ENCODE measurements at regions not wholly inside any gene's neighbourhood (a gene's known extent, or its start where the extent isn't known, plus 50 kb on each side); places are given as distances from the start of the nearest gene placed in this dataset.

DNA sequence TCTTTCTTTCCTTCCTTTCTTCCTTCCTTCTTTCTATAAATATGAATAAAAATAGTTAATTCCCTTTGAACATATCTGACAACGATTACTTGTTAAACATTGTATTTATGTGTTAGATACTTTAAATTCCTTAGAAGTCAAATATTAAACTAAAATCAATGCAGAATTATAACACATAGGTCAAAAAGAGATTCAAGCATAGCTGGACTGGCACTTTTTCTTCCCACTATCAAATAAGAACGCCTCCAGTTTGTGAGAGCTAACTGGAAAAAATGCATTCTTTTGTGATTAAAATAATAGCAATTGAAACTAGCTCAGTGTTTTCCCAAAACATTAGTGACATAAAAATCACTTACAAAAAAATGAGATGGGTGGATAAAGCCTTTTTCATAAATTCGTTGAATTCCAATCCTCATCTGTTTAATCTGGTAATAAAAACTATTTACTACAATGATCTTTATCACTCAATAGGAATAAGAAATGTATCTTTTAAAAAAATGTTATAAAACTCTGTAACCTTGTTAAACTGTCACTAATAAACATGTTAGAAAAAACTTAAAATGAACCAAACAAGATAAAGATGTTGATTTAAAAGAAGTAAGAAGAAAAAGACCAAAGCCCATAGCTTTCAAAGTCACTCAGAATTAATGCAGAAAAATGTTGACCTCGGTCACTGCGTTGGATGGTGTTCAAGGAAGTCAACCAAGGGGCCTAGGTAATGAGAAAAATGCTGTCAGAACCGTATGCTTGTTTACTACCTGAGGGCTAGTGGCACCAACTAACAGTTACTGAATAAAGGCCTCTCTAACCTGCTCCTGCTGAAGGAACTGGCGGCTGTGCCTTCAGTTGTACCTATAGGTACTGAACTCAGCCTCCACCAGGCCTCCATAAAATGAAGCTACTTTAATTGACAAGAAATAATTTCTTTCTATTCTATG, 1039.5 kb upstream of the SLC10A2 start:
- DNase-seq (ENCODE audit: low read depth in 2 of 2) = no peak

DNA sequence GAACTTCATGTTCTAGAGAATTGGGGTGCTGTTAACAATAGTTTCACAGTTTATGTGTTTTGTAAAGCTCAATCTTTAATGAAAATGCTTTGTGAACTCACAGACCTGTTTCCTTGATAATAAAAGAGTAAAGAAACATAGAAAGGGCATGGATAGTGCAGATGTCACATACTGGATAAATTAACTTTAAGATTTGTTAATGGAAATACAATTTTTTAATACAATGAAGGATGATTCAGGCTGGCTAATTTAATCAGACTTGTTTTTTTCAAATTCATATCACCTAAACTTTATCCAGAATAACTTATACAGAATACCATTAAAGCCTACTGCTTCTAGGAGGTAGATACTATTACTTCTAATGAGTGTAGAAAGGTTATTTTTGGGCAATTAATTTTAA, 1033.5 kb upstream of the SLC10A2 start:
- DNase-seq (ENCODE audit: low read depth in 2 of 2) = no peak

DNA sequence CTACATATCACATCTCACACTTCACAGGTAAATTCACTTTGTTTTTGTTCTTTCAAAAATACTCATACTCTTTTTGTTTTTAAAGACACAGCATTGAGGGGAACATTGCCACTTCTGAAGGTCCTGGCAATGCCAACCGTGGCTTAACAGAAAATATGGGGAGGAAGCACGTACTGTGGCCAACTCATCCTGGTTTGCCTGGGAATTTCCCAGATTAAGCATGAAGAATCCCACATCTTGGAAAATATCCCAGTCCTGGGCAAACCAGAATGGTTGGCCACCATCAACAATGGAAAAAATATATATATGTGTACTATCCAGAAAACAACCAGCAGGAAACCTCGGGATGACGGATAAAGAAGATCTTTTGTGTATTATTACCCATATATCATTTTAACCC, 1032.2 kb upstream of the SLC10A2 start:
- no peak for DNase-seq (ENCODE audit: low read depth in 2 of 2)

DNA sequence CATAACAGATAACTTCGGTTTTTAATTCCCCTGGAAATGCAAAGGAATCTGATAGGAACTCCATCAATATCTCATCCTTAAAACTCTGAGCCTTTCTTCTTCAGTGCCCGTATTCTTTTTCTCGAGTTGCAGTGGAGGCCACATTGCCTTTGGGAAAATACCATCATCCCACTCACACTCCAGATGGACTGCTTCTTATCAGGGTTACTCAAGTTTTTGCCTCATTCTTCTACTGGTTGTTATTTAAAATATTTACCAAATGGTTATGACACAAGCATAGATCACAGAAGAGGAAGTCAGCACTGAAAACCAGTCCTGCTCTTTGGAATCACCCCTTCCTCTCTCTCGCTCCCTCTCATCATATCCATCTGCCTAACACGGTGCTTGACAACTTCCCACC, 1020.5 kb upstream of the SLC10A2 start:
- no peak for DNase-seq (ENCODE audit: low read depth in 2 of 2)

DNA sequence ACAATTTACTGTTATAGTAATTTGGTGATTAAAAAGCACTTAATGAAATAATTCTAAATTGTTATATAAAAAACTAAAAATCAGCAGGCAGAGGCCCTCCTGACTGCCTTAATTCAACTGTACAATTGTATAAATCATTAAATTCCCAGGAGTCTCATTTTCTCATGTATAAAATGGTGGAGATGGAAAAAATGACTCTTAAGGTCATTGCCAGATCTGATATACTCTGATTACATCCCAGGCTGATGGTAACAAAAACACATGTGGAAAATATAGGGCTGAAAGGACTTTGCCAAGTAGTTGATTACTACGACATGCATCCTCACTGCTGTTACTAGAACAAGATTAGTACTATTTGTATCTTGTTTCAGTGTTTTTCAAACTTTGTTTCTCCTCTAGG, 1020.0 kb upstream of the SLC10A2 start:
- DNase-seq (ENCODE audit: low read depth in 2 of 2) = no peak

DNA sequence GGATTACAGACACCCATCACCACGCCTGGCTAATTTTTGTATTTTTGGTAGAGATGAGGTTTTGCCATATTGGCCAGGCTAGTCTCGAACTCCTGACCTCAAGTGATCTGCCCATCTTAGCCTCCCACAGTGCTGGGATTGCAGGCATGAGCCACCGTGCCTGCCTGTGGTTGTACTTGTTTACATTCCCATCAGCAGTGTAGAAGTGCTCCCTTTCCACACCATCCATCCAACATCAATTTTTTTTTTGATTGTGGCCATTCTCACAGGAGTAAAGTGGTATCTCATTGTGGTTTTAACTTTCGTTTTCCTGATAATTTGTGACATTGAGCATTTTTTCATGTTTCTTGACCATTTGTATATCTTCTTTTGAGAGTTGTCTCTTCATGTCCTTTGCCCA, 1019.4 kb upstream of the SLC10A2 start:
- DNase-seq (ENCODE audit: low read depth in 2 of 2) = no peak

DNA sequence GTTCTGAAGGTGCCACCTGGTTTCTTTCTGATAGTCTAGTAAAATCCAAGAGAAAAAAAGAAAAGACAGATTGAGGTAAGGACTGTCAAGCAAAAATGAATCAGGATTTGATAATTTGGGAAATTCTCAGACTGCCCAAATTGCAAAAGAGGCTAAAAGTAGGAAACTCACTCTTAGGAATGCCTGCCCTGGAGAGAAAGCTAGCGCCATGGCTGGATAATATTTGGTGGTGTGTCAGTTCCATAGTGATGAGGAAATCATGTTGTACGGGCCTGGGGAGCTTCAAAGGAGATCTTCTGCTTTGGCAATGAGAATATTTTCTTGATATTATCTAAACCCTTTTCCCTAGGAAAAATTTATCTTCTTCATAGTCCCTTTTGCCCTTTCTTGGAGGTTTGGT, 1008.1 kb upstream of the SLC10A2 start:
- DNase-seq (ENCODE audit: low read depth in 2 of 2) = no peak

DNA sequence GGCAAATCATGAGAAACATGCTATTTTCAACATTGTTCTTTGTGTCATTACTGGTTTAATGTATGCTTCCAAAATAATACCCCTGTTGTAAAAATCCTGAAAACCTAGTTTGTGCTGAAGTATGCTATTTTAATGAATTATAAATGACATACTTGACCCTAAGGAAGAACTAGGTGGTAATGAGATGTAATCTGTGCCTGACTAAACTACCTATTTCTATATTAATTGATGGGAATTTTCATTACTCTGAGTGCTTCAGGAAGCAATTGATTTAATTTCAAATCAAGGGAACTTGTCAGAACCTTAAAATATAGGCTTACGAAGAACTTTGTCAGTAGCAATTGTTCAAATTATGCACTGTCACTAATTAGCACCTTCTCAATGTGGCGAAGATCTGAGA, 1005.6 kb upstream of the SLC10A2 start:
- DNase-seq (ENCODE audit: low read depth in 2 of 2) = no peak

DNA sequence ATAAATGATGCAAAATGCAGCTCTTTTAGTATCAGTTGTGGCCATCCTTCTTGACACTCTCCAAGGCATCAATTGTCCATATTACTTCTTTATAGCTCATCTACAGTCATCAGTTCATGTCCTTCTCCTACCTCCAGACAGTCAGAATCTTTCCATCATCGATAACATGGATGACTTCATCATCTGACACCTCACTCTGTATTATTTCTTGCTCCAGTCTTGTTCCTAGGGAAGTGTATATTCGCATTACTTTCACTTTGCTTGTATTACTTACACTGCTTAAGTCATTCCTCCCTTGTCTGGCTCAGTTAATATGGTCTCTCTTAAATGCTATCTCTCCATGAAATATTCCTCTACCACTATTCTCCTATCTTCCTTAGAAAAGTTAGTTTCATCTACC, 999.1 kb upstream of the SLC10A2 start:
- DNase-seq (ENCODE audit: low read depth in 2 of 2) = no peak

DNA sequence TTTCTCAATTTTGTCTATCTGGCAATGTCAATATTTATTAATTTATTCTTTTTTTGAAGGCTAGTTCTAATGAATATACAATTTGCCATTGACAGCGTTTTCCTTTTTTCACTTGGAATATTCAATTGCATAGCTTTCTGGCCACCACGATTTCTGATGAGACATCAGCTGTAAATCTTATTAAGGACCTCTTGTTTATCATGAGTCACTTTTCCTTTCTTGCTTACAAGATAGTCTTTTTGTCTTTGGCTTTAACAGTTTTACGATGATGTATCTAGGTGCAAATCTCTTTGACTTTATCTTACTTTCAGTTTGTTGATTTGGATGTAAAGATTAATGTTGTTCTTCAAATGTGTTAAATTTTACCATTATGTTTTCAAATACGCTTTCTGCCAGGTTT, 991.6 kb upstream of the SLC10A2 start:
- no peak for DNase-seq (ENCODE audit: low read depth in 2 of 2)

DNA sequence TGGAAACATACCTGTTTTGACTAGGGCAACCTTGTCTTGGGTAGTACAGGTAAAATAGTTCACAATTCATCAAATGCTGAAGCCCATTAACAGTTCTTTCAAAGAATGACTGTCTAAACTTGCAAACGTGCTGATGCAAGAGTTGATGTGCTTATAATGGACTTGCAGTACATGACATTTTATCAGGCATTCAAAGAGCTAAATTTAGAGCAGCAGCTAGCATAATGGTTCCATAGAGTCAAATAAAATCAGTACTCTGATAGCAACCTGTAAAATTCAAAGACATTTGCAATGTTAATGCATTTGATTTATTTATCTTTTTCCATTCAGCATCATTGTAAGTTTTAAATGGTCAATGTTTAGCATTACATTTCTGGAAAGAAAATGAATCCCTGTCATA, 979.7 kb upstream of the SLC10A2 start:
- DNase-seq (ENCODE audit: low read depth in 2 of 2) = no peak

DNA sequence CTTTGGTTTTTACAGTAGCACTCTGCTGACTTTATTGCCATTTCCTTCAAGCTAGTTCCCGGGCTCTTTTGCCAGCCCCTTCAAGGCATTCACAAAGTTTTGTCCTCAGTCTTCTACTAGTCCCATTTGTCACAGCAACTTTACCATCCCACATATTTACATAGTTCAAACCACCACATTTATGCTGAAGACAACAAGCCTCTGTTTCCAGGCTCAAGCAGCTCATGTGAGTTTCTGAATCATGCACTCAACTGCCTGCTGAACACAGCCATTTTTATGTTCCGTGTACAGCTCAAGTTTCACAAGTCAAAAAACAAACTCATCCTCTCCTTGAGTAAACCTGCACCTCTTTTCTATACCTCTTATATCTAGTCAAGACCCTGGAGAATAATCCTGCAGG, 977.0 kb upstream of the SLC10A2 start:
- no peak for DNase-seq (ENCODE audit: low read depth in 2 of 2)

DNA sequence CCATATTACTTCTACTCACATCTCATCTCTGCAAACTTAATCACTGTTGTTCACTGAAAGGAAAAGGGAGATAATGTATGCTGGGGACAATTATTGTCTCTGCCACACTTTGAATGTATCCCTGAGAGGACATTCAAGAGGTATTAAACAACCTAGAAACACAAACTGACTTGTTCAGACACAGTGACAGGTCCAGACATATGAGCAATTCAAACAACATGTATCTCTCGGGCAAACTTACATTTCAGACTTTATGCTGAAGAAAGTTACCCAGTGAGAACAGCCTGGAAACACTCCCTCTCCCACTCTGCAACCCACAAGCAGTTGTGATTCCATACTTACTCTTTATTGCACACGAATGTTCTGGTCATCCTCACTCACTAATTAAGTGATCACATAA, 968.7 kb upstream of the SLC10A2 start:
- DNase-seq (ENCODE audit: low read depth in 2 of 2) = no peak

DNA sequence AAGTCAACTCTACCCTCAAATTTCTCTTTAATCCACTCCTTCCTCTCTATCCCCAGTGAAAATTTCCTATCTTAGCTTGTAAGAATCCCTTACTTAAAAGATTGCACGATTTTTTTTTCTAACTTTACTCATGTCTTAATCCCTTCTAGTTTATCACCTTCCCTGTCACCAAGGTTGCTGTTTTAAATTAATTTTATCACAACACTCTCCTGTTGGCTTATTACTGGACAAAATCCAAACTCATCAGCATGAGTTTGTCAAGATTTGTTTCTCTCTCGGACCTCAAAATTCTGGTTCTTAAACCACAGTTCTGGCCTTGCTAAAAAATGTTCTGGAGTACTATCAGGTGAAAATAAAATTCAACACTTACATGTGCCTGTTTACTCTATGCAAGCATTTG, 959.1 kb upstream of the SLC10A2 start:
- DNase-seq (ENCODE audit: low read depth in 2 of 2) = no peak

DNA sequence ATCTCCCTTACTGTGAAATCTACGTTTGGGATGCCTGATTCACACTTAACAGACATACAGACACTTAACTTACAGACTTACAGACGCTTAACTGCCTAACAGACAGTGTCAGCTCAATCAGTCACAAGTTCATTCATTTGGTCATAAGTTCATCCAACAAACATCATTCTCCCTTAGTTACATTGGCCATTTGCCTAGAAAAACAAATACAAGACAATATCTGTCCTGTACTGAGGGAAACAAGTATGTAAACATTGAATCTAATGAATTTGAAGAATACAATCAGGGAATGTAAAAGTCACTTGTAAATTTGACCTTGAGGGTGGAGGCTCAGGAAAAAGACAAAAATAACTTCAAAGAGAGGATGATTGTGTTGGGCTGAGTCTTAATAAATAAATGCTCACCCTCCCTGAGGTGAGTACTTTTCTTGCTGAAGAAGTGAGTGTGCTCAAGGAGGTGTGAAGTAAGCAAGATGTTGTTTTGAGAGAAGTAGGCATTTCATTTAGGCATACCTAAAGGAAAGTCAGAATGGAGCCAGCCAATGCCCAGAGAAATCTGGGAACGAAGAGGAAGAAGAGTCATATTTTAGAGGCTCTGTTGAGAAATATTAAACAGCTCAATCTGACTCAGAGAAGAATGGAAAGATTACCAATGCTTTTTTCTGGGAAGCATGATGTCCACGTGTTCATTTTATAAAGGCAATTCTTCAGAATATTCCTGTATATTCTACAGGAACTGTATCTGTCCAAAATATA, 958.4 kb upstream of the SLC10A2 start:
- DNase-seq (ENCODE audit: low read depth in 2 of 2) = no peak

DNA sequence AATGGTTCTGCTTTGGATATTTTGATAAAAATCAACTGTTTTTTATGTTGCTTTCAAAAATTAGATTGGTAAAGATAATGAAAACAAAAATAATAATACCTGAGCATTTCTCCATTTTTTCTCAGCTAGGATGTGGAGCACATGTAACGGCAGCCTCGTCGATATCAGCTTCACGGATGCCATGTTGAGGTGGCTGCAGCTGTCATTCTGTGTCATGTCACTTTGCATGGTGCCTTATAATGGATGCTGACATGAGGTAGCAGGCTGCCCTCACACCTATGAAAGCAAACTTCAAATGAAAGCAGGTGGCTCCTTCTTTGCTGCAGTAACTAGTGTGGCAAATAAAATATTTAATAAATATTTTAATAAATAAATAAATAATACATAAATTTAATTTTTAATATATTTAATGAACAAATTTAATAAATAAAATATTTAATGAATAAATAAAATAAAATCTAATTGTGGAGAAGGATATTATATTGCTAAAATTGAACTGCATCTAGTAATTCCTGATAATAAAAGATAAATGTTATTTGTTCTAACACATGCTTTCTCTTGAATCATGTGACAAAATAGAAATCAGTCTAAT, 955.7 kb upstream of the SLC10A2 start:
- no peak for DNase-seq (ENCODE audit: low read depth in 2 of 2)

DNA sequence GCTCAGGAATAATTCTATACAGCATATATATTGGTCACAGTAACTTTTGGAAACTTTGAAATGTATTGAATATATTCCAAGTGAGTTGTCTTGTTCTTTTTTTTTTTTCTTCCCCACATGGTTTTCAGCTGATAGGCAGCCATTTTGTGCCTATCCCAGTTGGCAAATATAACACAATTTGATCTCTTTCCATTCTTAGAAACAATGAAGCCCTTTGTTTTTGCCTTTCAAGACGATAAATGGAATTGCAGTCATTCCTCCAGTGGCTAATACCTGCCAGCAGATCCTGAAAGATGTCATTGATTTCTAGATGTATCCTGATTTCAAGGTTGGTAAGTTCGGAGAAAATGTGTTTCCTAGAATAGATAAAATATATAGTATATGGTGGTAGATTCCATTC, 951.1 kb upstream of the SLC10A2 start:
- DNase-seq (ENCODE audit: low read depth in 2 of 2) = no peak

DNA sequence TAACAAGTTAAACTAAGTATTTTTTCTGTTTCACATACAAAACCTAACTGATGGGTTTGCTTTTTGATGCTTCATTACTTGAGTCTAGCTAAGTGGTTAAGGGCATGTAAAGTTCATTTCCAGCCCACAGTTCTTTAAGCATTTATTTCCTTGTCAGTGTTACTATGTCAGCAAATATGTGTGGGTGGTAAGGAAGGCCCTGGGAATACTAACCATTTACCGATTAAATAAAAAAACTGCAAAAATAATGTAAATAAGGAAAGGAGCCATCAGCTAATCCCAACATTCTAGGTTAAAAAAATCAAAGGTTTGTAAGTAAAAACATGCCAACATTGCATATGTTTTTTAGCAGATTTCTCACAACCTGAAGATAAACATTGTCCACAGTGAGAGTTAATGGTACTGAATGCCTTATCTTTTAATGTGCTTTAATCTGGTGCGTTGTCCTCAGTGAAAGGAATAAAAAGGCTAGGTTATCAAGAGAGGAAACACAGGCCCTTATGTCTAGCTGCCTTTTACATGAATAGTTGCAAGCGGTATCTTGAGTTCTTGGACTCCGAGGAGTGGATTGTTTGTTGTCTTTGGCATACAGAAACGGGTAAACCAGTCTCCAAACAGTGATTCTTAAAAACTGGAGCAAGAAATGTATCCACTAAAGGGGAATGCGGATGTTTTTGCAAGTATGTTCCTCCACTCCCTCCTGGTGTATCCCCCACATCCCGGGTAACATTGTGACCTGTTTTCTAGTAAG, 949.6 kb upstream of the SLC10A2 start:
- DNase-seq (ENCODE audit: low read depth in 2 of 2) = no peak

DNA sequence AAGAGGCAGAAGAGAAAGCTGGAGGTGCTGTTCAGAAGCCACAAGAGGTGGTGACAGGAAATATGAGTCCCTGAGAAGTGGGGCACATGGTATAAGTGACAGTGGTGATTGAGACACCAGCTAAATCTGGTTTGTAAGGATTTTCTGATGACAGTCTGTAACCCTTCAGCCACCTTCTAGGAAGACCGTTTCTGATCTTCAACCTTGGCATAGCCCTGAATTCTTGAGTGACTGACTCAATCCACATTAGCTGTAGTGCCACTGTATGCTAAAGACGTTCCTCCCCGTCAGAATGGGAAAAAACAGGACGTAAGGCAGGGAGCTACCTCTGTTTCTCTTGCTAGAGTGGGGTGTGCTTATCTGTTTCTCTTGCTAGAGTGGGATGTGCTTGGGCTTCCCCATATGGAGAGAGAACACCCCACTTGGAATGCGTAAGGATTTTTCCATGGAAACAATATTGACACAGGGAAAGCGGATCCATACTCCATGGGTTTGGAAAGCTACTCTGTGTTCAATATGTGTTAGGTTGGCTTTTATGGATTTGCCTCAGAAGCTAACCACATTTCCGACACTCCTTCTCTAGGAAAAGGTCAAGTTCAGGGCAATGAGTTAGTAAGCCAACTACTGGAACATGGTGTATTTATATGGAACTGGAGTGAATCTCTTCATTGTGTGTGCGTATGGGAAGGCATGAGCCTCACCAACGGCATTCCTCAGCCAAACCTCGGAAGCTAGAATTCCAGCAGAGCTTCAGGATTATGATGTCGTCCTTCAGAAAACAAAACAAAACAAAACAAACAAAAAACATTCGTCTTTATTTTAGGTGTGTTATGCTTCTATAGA, 948.8 kb upstream of the SLC10A2 start:
- DNase-seq (ENCODE audit: low read depth in 2 of 2) = no peak

DNA sequence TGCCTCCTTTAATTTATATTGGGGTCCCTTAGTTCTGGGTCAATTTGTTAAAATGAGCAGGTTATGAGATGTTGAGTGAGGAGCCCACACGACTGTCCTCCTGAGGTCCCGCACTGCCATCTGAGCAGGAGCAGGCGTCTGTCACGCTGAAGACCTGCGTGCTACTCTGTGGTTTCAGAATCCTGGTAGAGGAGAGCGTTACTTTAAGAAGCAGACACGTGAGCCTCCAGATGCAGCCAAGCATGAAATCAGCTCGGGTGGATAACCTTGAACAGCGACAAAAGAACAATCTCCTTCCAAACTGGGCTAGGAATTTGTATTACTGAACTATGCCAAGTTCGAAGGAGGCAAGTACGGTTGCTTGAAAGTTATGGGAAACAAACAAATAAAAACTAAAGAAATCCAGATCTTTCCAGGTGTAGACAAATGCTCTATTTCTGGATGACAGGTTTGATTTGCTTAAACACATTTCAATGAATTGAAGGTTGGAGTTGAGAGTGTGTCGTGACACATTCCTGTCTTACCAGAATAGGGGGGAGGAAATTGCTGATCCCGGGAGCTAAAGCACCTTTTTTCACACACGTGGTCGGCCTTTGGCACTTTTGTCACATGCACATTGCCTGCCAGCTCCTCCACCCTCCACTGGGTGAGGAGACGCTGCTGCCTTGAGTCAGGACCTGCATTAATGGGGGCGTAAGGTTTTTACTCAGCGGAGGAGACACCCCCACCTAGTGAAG, 945.5 kb upstream of the SLC10A2 start:
- no peak for DNase-seq (ENCODE audit: low read depth in 2 of 2)

All from stimulated activated CD4-positive, alpha-beta T cell treated with anti-CD3 and anti-CD28 coated beads, Interleukin-12 subunit alpha, Interleukin-12 subunit beta, amount 100 ng/mL, for 24 hours (primary cell).